NB4 (cell line): ENCODE measurements at regions not wholly inside any gene's neighbourhood (a gene's known extent, or its start where the extent isn't known, plus 50 kb on each side); places are given as distances from the start of the nearest gene placed in this dataset.

ENCODE experiments used
- MYC ChIP-seq: IDR thresholded peaks from 2 replicates; pipeline ENCODE4 v1.6.1; 2011; ENCODE audit warnings: low read depth, low read length
- POLR2A ChIP-seq: IDR thresholded peaks from 2 replicates; pipeline ENCODE4 v1.6.1; 2011; ENCODE audit warnings: mild to moderate bottlenecking; ENCODE audit not compliant: insufficient read length; ENCODE audit errors: extremely low read depth
- TF ChIP-seq, protein P1 (sequence below): IDR thresholded peaks from one replicate; pipeline ENCODE4 v1.5.1; 2012; ENCODE audit warnings: low read depth, low read length
- TF ChIP-seq, protein P2 (sequence below): IDR thresholded peaks from 2 replicates; pipeline ENCODE4 v1.6.1; 2011; ENCODE audit warnings: low read depth, low read length

DNA sequence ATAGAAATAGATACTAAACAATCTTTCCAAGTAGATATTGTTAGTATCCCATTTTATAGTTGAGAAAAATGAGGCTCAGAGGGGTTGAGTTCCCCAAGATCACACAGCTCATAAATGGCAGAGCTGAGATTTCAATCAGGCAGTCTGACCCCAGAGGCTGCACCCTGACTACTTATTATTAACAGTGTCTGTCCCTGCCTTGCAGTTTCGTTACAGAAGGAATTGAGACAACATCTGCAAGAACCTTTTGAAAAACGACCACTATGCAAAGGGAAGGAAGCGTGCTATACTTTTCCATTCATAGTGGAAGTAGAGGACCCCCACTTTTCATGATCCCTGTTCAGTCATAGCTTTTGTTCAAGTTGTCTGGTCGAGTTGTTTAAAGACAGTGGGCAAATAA is 53.2 kb upstream of the SEC11C start:
- no peak for TF ChIP-seq POLR2A
- TF ChIP-seq, protein P1, sequence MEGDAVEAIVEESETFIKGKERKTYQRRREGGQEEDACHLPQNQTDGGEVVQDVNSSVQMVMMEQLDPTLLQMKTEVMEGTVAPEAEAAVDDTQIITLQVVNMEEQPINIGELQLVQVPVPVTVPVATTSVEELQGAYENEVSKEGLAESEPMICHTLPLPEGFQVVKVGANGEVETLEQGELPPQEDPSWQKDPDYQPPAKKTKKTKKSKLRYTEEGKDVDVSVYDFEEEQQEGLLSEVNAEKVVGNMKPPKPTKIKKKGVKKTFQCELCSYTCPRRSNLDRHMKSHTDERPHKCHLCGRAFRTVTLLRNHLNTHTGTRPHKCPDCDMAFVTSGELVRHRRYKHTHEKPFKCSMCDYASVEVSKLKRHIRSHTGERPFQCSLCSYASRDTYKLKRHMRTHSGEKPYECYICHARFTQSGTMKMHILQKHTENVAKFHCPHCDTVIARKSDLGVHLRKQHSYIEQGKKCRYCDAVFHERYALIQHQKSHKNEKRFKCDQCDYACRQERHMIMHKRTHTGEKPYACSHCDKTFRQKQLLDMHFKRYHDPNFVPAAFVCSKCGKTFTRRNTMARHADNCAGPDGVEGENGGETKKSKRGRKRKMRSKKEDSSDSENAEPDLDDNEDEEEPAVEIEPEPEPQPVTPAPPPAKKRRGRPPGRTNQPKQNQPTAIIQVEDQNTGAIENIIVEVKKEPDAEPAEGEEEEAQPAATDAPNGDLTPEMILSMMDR: no peak
- no peak for TF ChIP-seq MYC
- TF ChIP-seq, protein P2, sequence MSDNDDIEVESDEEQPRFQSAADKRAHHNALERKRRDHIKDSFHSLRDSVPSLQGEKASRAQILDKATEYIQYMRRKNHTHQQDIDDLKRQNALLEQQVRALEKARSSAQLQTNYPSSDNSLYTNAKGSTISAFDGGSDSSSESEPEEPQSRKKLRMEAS: no peak
